ENCODE measurements at regions not wholly inside any gene's neighbourhood (a gene's known extent, or its start where the extent isn't known, plus 50 kb on each side); places are given as distances from the start of the nearest gene placed in this dataset.

DNA sequence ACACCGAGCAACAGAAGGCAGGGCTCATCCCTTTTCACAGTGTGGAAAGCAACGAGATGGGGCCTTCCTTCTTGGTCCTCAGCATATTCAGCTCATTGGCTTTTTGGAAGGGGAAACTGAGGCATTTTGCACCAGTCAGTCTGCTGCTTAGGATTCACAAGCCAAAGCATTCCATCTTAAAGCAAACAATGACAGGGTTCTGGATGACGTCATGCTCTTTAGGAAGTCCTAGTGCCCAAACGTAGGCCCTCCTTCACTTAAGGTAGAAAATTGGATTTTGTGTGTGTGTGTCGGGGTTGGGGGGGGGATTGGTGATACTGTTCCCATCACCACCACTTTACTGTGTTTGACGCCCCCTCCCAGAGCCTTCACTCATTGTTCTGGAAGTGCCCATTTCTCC is 101.6 kb downstream of the SELENOF start:
- Histone ChIP-seq H4K91ac (replicated peaks; ENCODE audit: insufficient read length, low read length) (no peak overlapping the region), H3K4me3 (ENCODE audit: extremely low read depth in 1 of 4, insufficient read depth in 2 of 4, low read depth in 3 of 4, low read length in 4 of 4) (no peak overlapping the region), H2BK120ac (replicated peaks; ENCODE audit: low read depth, low read length) (no peak overlapping the region), H3K36me3 (ENCODE audit: control insufficient read depth in 2 of 4, insufficient read depth in 4 of 4, low read length in 3 of 4) (no peaks in the 10 kb centered on the region), H3K4ac (replicated peaks; ENCODE audit: insufficient read length, low read depth, low read length) (no peak overlapping the region), H3K4me2 (ENCODE audit: insufficient read depth in 1 of 2, low read depth in 2 of 2, low read length in 2 of 2) (no peak overlapping the region), H3K23ac (ENCODE audit: insufficient read length) (no peak overlapping the region), H3K79me1 (ENCODE audit: low read depth, low read length) (no peaks in the 10 kb centered on the region), H2BK12ac (ENCODE audit: low read depth, low read length) (no peak overlapping the region; the same call in 1 of the 2 replicates), H2BK15ac (ENCODE audit: low read length) (0 out of 2 replicates have a peak overlapping the region, but pooled peaks have one; percentile 4), H2BK20ac (ENCODE audit: low read length) (no peak overlapping the region), H3K27ac (ENCODE audit: low read depth, low read length) (no peak overlapping the region), H4K5ac (ENCODE audit: insufficient read length, low read depth, low read length) (no peak overlapping the region), H2AFZ (ENCODE audit: low read length) (no peak overlapping the region), H3K18ac (ENCODE audit: extremely low read depth, low read length) (no peak overlapping the region), H3K23me2 (ENCODE audit: low read depth, low read length) (no peaks in the 10 kb centered on the region), H2AK5ac (ENCODE audit: low read depth, low read length) (no peak overlapping the region), H2BK5ac (ENCODE audit: low read depth, low read length) (no peak overlapping the region), H3K4me1 (replicated peaks in 1 of 4; ENCODE audit: control insufficient read depth in 3 of 4, insufficient read depth in 4 of 4, low read length in 3 of 4) (peaks cover 0 to 3% (median 1%) of the 10 kb centered on the region in 4 experiments; a peak in 3 of 7 replicates), H3K79me2 (ENCODE audit: control insufficient read depth in 1 of 2, insufficient read depth in 2 of 2, low read length in 2 of 2) (no peaks in the 10 kb centered on the region), H3K9ac (replicated peaks in 1 of 4; ENCODE audit: extremely low read depth in 1 of 4, low read depth in 3 of 4, low read length in 3 of 4) (no peak overlapping the region), H3K9me3 (ENCODE audit: insufficient read depth in 2 of 2, low read depth in 1 of 2, low read length in 1 of 2) (no peaks in the 10 kb centered on the region; a peak in 1 of 4 replicates), H3K56ac (replicated peaks; ENCODE audit: insufficient read length, low read depth, low read length) (no peak overlapping the region), H4K8ac (ENCODE audit: extremely low read depth, insufficient read depth, low read length) (no peak overlapping the region), H3K14ac (ENCODE audit: insufficient read length) (no peak overlapping the region), H3K27me3 (replicated peaks in 1 of 4; ENCODE audit: control insufficient read depth in 3 of 4, extremely low read depth in 1 of 4, insufficient read depth in 3 of 4, low read length in 3 of 4) (no peaks in the 10 kb centered on the region), H4K20me1 (replicated peaks in 1 of 2; ENCODE audit: control insufficient read depth in 1 of 2, insufficient read depth in 2 of 2, low read length in 2 of 2) (no peaks in the 10 kb centered on the region)
- DNase-seq (ENCODE audit: low read depth in 1 of 2, low spot score in 2 of 2), result no peak
- CTCF ChIA-PET (ENCODE audit: partially characterized antibody), result interaction anchor here (0.6 to 3.7 kb wide), 10 partner anchors 12 to 242 kb away, joined by 3 to 21 read pairs (median 4); no protein-coding TSS in a partner anchor
- 85% methylated on average over 6 of the region's 6 CpGs; no CpG with 5 or more reads in 1 of the 2 experiments for WGBS, 2 experiments (ENCODE audit: extremely low coverage in 1 of 2, insufficient coverage in 1 of 2, insufficient read length in 1 of 2, insufficient replicate concordance in 2 of 2, low coverage in 1 of 2, low lambda C conversion rate in 2 of 2, missing lambda C conversion rate in 1 of 2)
- no peak for FAIRE-seq
- POLR2A ChIA-PET (ENCODE audit: partially characterized antibody), result no interaction called here
- TF ChIP-seq POLR2A (IDR thresholded peaks at IDR 0.05; ENCODE audit: control extremely low read depth in 1 of 2, low read depth in 2 of 2, low read length in 2 of 2), result no peak
- no peak for TF ChIP-seq TCF12 (IDR thresholded peaks at IDR 0.05; ENCODE audit: low read depth, low read length)
- TF ChIP-seq TAF7 (optimal IDR thresholded peaks at IDR 0.05; ENCODE audit: borderline replicate concordance, low read depth, low read length), result no peak
- no peak for TF ChIP-seq USF2 (IDR thresholded peaks at IDR 0.05; ENCODE audit: low read length)
- no peak for TF ChIP-seq KDM1A (IDR thresholded peaks at IDR 0.05; ENCODE audit: borderline replicate concordance, low read length)
- TF ChIP-seq YY1 (IDR thresholded peaks at IDR 0.05; ENCODE audit: low read depth, low read length), result no peak
- TF ChIP-seq ASH2L (IDR thresholded peaks at IDR 0.05; ENCODE audit: low read length), result no peak
- no peak for TF ChIP-seq GABPA (IDR thresholded peaks at IDR 0.05; ENCODE audit: borderline replicate concordance, insufficient read depth, low read length)
- TF ChIP-seq RFX5 (IDR thresholded peaks at IDR 0.05; ENCODE audit: borderline replicate concordance, low read depth, low read length), result no peak
- TF ChIP-seq SIX5 (IDR thresholded peaks at IDR 0.05; ENCODE audit: low read depth, low read length), result no peak
- TF ChIP-seq HDAC6 (IDR thresholded peaks at IDR 0.05; ENCODE audit: low read depth, low read length), result no peak
- TF ChIP-seq EZH2 (IDR thresholded peaks at IDR 0.05; ENCODE audit: low read depth, low read length, severe bottlenecking), result no peak
